ENCODE measurements at regions not wholly inside any gene's neighbourhood (a gene's known extent, or its start where the extent isn't known, plus 50 kb on each side); places are given as distances from the start of the nearest gene placed in this dataset.

DNA sequence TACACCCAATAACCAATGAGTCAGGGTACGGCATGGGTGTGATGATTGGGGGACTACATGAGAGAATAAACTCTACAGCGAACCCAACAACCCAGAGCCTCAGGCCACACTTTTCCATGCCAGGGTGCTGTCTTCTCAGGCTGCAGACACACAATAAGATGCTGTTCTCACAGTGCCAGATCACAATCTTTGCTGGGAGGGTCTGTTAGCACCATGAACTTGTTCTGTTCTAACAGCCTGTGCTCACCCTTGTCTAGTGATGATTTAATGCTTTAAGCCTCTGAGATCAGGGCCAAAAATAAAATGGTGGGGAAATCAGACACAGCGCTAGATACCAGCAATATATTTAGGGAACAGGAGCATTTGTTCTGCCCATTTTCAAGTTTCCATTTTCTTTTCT, 621.9 kb upstream of the TBX3 start:
- TF ChIP-seq CTCF (IDR thresholded peaks at IDR 0.05 in 4 of 5, conservative IDR thresholded peaks at IDR 0.05 in 1 of 5) (no peak), POLR2A (IDR thresholded peaks at IDR 0.05) (no peak)

Measured in gastrocnemius medialis (tissue), 4 donors.